ENCODE measurements at regions not wholly inside any gene's neighbourhood (a gene's known extent, or its start where the extent isn't known, plus 50 kb on each side); places are given as distances from the start of the nearest gene placed in this dataset.

DNA sequence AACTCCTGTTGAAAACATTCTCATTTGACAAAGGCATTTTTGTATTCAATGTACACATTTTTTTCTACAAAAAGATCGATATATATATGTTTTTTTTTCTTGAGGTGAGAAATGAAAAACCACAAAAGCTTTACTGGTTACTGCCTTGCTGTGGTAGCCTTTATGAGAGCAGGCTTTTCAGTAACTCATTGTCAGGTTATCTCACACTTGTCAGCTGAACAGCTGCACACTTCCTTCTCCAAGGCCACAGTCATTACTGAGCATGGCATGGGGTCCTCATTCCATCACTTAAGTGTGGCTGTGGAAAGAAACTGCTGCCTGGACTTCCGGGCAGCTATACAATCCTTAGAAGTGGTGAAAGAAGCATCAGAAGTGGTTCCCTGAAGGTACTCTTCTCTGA lies 169.3 kb upstream of the ZP4 start:
- TF ChIP-seq, protein P1, sequence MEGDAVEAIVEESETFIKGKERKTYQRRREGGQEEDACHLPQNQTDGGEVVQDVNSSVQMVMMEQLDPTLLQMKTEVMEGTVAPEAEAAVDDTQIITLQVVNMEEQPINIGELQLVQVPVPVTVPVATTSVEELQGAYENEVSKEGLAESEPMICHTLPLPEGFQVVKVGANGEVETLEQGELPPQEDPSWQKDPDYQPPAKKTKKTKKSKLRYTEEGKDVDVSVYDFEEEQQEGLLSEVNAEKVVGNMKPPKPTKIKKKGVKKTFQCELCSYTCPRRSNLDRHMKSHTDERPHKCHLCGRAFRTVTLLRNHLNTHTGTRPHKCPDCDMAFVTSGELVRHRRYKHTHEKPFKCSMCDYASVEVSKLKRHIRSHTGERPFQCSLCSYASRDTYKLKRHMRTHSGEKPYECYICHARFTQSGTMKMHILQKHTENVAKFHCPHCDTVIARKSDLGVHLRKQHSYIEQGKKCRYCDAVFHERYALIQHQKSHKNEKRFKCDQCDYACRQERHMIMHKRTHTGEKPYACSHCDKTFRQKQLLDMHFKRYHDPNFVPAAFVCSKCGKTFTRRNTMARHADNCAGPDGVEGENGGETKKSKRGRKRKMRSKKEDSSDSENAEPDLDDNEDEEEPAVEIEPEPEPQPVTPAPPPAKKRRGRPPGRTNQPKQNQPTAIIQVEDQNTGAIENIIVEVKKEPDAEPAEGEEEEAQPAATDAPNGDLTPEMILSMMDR (conservative IDR thresholded peaks at IDR 0.05) = no peak
- TF ChIP-seq ZFX (IDR thresholded peaks at IDR 0.05) = no peak
